ENCODE measurements at regions not wholly inside any gene's neighbourhood (a gene's known extent, or its start where the extent isn't known, plus 50 kb on each side); places are given as distances from the start of the nearest gene placed in this dataset.

GRCh38 chr4:96524311-96524875, 684.5 kb downstream of the PDHA2 start:
- no peak overlapping the region for H3K27ac ChIP-seq (ENCODE audit: low read depth, low read length)
- H2AFZ ChIP-seq (ENCODE audit: low read depth, low read length, poor library complexity, severe bottlenecking), result no peak overlapping the region
- H3K27me3 ChIP-seq (ENCODE audit: insufficient read depth, low read length), result no peaks in the 10 kb centered on the region
- H3K4me2 ChIP-seq (ENCODE audit: low read length), result no peak overlapping the region
- no peak overlapping the region for H3K4me3 ChIP-seq (replicated peaks in 1 of 2; ENCODE audit: low read depth in 1 of 2, low read length in 2 of 2)
- no peaks in the 10 kb centered on the region for H4K20me1 ChIP-seq (ENCODE audit: insufficient read depth)
- ChIA-PET POLR2A (no interaction called here), CTCF (no interaction called here), RAD21 (ENCODE audit: low non-redundant PET in 1 of 2, low total read pairs in 2 of 2, uncharacterized antibody in 2 of 2, unreplicated experiment in 2 of 2) (no interaction called here)
- H3K9me2 ChIP-seq (ENCODE audit: insufficient read depth), result no peaks in the 10 kb centered on the region
- intact Hi-C loops (cut with micrococcal nuclease), result no loop called here
- no peaks in the 10 kb centered on the region for H3K36me3 ChIP-seq (ENCODE audit: control insufficient read depth in 1 of 2, insufficient read depth in 2 of 2, low read length in 2 of 2)
- DNase-seq (ENCODE audit: low read depth, low spot score) (no peak), ATAC-seq (no peak)
- no TSS peak for BruUV-seq (replicated peaks)
- no peak for TF ChIP-seq SP1 (IDR thresholded peaks at IDR 0.05; ENCODE audit: low read depth)
- no peak for TF ChIP-seq FOSL1 (IDR thresholded peaks at IDR 0.05; ENCODE audit: low read depth)
- H3K79me2 ChIP-seq (ENCODE audit: insufficient read depth, low read length), result no peaks in the 10 kb centered on the region
- no peaks in the 10 kb centered on the region for H3K9me3 ChIP-seq (ENCODE audit: control insufficient read depth in 1 of 2, insufficient read depth in 1 of 2, low read depth in 1 of 2, low read length in 2 of 2)
- no peak overlapping the region for H3K9ac ChIP-seq (ENCODE audit: low read length)
- no peaks in the 10 kb centered on the region for H3K4me1 ChIP-seq (ENCODE audit: control insufficient read depth in 1 of 2, insufficient read depth in 2 of 2, low read length in 2 of 2)

GRCh38 chr4:96525898-96526297, 686.0 kb downstream of the PDHA2 start:
- TF ChIP-seq CTCF (IDR thresholded peaks at IDR 0.05 in 2 of 3, conservative IDR thresholded peaks at IDR 0.05 in 1 of 3; ENCODE audit: borderline replicate concordance in 1 of 3, insufficient read depth in 1 of 3, low read depth in 2 of 3, low read length in 2 of 3) (no peak), SP1 (IDR thresholded peaks at IDR 0.05; ENCODE audit: low read depth) (no peak), TCF7L2 (IDR thresholded peaks at IDR 0.05; ENCODE audit: borderline replicate concordance, extremely low read depth, insufficient read depth, insufficient read length) (no peak), EGR1 (IDR thresholded peaks at IDR 0.05; ENCODE audit: low read depth) (no peak), SIN3A (IDR thresholded peaks at IDR 0.05; ENCODE audit: low read depth) (no peak), ATF3 (IDR thresholded peaks at IDR 0.05) (no peak), CBX3 (IDR thresholded peaks at IDR 0.05; ENCODE audit: low read depth) (no peak), FOSL1 (IDR thresholded peaks at IDR 0.05; ENCODE audit: low read depth) (no peak), REST (IDR thresholded peaks at IDR 0.05; ENCODE audit: low read depth) (no peak), YY1 (IDR thresholded peaks at IDR 0.05; ENCODE audit: extremely low read depth, insufficient replicate concordance, low read depth, low read length) (no peak), ZBTB33 (IDR thresholded peaks at IDR 0.05; ENCODE audit: extremely low read depth, insufficient replicate concordance, low read length) (no peak), RAD21 (IDR thresholded peaks at IDR 0.05; ENCODE audit: low read depth) (no peak)
- H3K27ac ChIP-seq (ENCODE audit: low read depth, low read length), result no peak overlapping the region
- no peaks in the 10 kb centered on the region for H4K20me1 ChIP-seq (ENCODE audit: insufficient read depth)
- H3K9me3 ChIP-seq (ENCODE audit: control insufficient read depth in 1 of 2, insufficient read depth in 1 of 2, low read depth in 1 of 2, low read length in 2 of 2), result no peaks in the 10 kb centered on the region
- no peaks in the 10 kb centered on the region for H3K36me3 ChIP-seq (ENCODE audit: control insufficient read depth in 1 of 2, insufficient read depth in 2 of 2, low read length in 2 of 2)
- BruUV-seq (replicated peaks), result no TSS peak
- H3K9me2 ChIP-seq (ENCODE audit: insufficient read depth), result no peaks in the 10 kb centered on the region; the same call in 1 of the 2 replicates
- H3K27me3 ChIP-seq (ENCODE audit: insufficient read depth, low read length), result no peaks in the 10 kb centered on the region
- POLR2A ChIA-PET, result no interaction called here
- H3K4me3 ChIP-seq (replicated peaks in 1 of 2; ENCODE audit: low read depth in 1 of 2, low read length in 2 of 2), result no peak overlapping the region
- no peaks in the 10 kb centered on the region for H3K79me2 ChIP-seq (ENCODE audit: insufficient read depth, low read length)
- DNase-seq (ENCODE audit: low read depth, low spot score) (no peak), ATAC-seq (no peak)
- RAD21 ChIA-PET (ENCODE audit: low non-redundant PET in 1 of 2, low total read pairs in 2 of 2, uncharacterized antibody in 2 of 2, unreplicated experiment in 2 of 2), result no interaction called here
- no peaks in the 10 kb centered on the region for H3K4me1 ChIP-seq (ENCODE audit: control insufficient read depth in 1 of 2, insufficient read depth in 2 of 2, low read length in 2 of 2)
- H2AFZ ChIP-seq (ENCODE audit: low read depth, low read length, poor library complexity, severe bottlenecking), result no peak overlapping the region
- no peak overlapping the region for H3K4me2 ChIP-seq (ENCODE audit: low read length)
- H3K9ac ChIP-seq (ENCODE audit: low read length), result no peak overlapping the region
- intact Hi-C loops (cut with micrococcal nuclease), result no loop called here
- CTCF ChIA-PET, result no interaction called here
